AG04449 (cell line): ENCODE measurements at regions not wholly inside any gene's neighbourhood (a gene's known extent, or its start where the extent isn't known, plus 50 kb on each side); places are given as distances from the start of the nearest gene placed in this dataset.

Experiments
- CTCF ChIA-PET: fragments of 350-600 bp; formaldehyde crosslinking; extraction: SDS; loops from one replicate; lab custom pipeline; 2021; ENCODE audit warnings: antibody characterized with exemption; lab: Yijun Ruan, JAX
- POLR2A ChIA-PET: fragments of 400-600, 350-600 bp; formaldehyde crosslinking; extraction: SDS; loops from one replicate; lab custom pipeline; 2020; ENCODE audit warnings: antibody characterized with exemption, inconsistent platforms; lab: Yijun Ruan, JAX
- DNase-seq: peaks from one replicate; pipeline ENCODE4 v3.0.0-alpha.2; 2010; ENCODE audit warnings: low read depth, low spot score
- H3K4me3 ChIP-seq: 2 replicates; pipeline ENCODE4 v1.5.1; 2011; ENCODE audit warnings: low read depth, mild to moderate bottlenecking, control low read depth, low read length
- CTCF ChIP-seq: IDR thresholded peaks from one replicate; pipeline ENCODE4 v1.5.1; 2011; ENCODE audit warnings: mild to moderate bottlenecking, moderate library complexity, low read length, control low read depth, inconsistent platforms; ENCODE audit not compliant: insufficient read depth; ENCODE audit errors: missing control alignments

- ChIA-PET POLR2A (no interaction called here), CTCF (no interaction called here)
- H3K4me3 ChIP-seq = no peak overlapping the region
- DNase-seq = no peak
- no peak for TF ChIP-seq CTCF
These were observed 463.4 kb upstream of the MAGEB18 start for GRCh38 chrX:25674776-25675175.

- no peak for DNase-seq
- ChIA-PET CTCF (no interaction called here), POLR2A (no interaction called here)
- TF ChIP-seq CTCF = no peak
- H3K4me3 ChIP-seq = no peak overlapping the region
These were observed 436.3 kb upstream of the MAGEB18 start for GRCh38 chrX:25701876-25702275.

- CTCF ChIA-PET = no interaction called here
- TF ChIP-seq CTCF = no peak
- POLR2A ChIA-PET = no interaction called here
- H3K4me3 ChIP-seq = no peak overlapping the region
- no peak for DNase-seq
These were observed 421.0 kb upstream of the MAGEB18 start for GRCh38 chrX:25717122-25717521.

GRCh38 chrX:25721564-25721963, 416.6 kb upstream of the MAGEB18 start:
- no peak for TF ChIP-seq CTCF
- POLR2A ChIA-PET = no interaction called here
- CTCF ChIA-PET = no interaction called here
- no peak overlapping the region for H3K4me3 ChIP-seq
- DNase-seq = no peak

- ChIA-PET POLR2A (no interaction called here), CTCF (no interaction called here)
- DNase-seq = no peak
- no peak overlapping the region for H3K4me3 ChIP-seq
- TF ChIP-seq CTCF = no peak
These were observed 411.6 kb upstream of the MAGEB18 start for GRCh38 chrX:25726539-25726938.

GRCh38 chrX:25733148-25733547, 405.0 kb upstream of the MAGEB18 start:
- H3K4me3 ChIP-seq = no peak overlapping the region
- no peak for TF ChIP-seq CTCF
- CTCF ChIA-PET = no interaction called here
- DNase-seq = no peak
- POLR2A ChIA-PET = no interaction called here
